ENCODE measurements at regions not wholly inside any gene's neighbourhood (a gene's known extent, or its start where the extent isn't known, plus 50 kb on each side); places are given as distances from the start of the nearest gene placed in this dataset.

- TF ChIP-seq POLR2AphosphoS5 (IDR thresholded peaks at IDR 0.05; ENCODE audit: borderline replicate concordance, low read depth, low read length): no peak
- TF ChIP-seq EZH2 (IDR thresholded peaks at IDR 0.05): no peak
Observed at GRCh38 chr1:4068076-4068475, 168.0 kb upstream of the C1orf174 start.
